C1 segment of cervical spinal cord (tissue), 14 donors: ENCODE measurements at regions not wholly inside any gene's neighbourhood (a gene's known extent, or its start where the extent isn't known, plus 50 kb on each side); places are given as distances from the start of the nearest gene placed in this dataset.

Source experiments
- DNase-seq, 14 donors: peaks; one replicate each; lab custom pipeline; 2025; lab: John Stamatoyannopoulos, UW

- DNase-seq = no peak
Measured at GRCh38 chr13:79830426-79830825, 349.5 kb downstream of the NDFIP2 start.

- DNase-seq = no peak
Measured at GRCh38 chr13:79829880-79830279, 348.9 kb downstream of the NDFIP2 start.

GRCh38 chr13:79825959-79826358 lies 345.0 kb downstream of the NDFIP2 start:
- no peak for DNase-seq

GRCh38 chr13:79815041-79815440 lies 334.1 kb downstream of the NDFIP2 start:
- no peak for DNase-seq

GRCh38 chr13:79812070-79812850 lies 331.3 kb downstream of the NDFIP2 start:
- no peak for DNase-seq

- no peak for DNase-seq
Measured at GRCh38 chr13:79811170-79811569, 330.2 kb downstream of the NDFIP2 start.

GRCh38 chr13:79810669-79811068 lies 329.7 kb downstream of the NDFIP2 start:
- DNase-seq = no peak

GRCh38 chr13:79810018-79810417 lies 329.1 kb downstream of the NDFIP2 start:
- DNase-seq = no peak

- DNase-seq = no peak
Measured at GRCh38 chr13:79808475-79808874, 327.5 kb downstream of the NDFIP2 start.

GRCh38 chr13:79807554-79807953 lies 326.6 kb downstream of the NDFIP2 start:
- no peak for DNase-seq

- no peak for DNase-seq
Measured at GRCh38 chr13:79806821-79807220, 325.9 kb downstream of the NDFIP2 start.

- DNase-seq = no peak
Measured at GRCh38 chr13:79805317-79805716, 324.4 kb downstream of the NDFIP2 start.

GRCh38 chr13:79803989-79804388 lies 323.0 kb downstream of the NDFIP2 start:
- no peak for DNase-seq

- no peak for DNase-seq
Measured at GRCh38 chr13:79803296-79803695, 322.3 kb downstream of the NDFIP2 start.

GRCh38 chr13:79802389-79803085 lies 321.6 kb downstream of the NDFIP2 start:
- peak in 1 of 14 donors; percentile 98 for DNase-seq

GRCh38 chr13:79799059-79799867 lies 318.3 kb downstream of the NDFIP2 start:
- peak in 1 of 14 donors; percentile 19 for DNase-seq

- DNase-seq = no peak
Measured at GRCh38 chr13:79796136-79796535, 315.2 kb downstream of the NDFIP2 start.

- no peak for DNase-seq
Measured at GRCh38 chr13:79794931-79795330, 314.0 kb downstream of the NDFIP2 start.

- no peak for DNase-seq
Measured at GRCh38 chr13:79792716-79793115, 311.8 kb downstream of the NDFIP2 start.

GRCh38 chr13:79791471-79792042 lies 310.6 kb downstream of the NDFIP2 start:
- DNase-seq = no peak

- DNase-seq = no peak
Measured at GRCh38 chr13:79786176-79786575, 305.2 kb downstream of the NDFIP2 start.
